ENCODE measurements at regions not wholly inside any gene's neighbourhood (a gene's known extent, or its start where the extent isn't known, plus 50 kb on each side); places are given as distances from the start of the nearest gene placed in this dataset.

DNA sequence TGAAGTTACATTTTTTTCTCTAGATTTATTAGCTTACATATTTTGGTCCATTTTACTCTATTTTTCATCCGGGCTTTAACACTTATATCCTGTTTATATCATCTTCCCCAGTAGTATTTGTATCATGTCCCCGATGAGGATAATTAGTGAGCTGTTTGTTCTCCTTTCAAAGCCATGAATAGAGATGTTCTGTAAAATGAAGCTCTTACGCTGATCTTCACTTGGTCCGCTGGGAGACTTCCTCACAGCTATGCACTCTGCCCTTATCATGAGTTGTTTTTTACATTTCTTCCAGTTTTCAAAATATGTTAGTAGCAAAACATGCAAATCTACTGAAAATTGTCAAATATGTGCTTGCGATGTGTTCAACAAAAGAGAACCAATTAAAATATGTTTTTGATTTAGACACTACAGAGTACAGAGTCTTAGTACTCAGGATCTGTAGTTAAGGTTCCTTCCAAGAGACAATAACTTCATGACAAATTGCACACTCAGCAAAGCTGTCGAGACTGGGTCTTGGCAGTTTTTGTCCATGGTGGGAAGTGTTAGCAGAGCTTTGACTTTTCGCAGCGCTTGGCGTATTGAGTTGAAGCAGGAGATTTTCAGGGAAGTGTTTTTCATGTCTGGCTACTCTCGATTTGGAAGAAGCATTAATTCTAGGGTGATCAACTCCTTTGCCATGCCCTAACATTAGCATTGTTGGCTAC is 292.0 kb upstream of the ADAMTS5 start:
- Mint-ChIP-seq H3K27me3 (ENCODE audit: insufficient read depth, low read depth) (peaks cover 2% of the 10 kb centered on the region), H3K4me3 (no peak overlapping the region), H3K27ac (no peak overlapping the region), H3K36me3 (no peaks in the 10 kb centered on the region), H3K9me3 (no peaks in the 10 kb centered on the region), H3K4me1 (no peaks in the 10 kb centered on the region)
- TF ChIP-seq, protein P1, sequence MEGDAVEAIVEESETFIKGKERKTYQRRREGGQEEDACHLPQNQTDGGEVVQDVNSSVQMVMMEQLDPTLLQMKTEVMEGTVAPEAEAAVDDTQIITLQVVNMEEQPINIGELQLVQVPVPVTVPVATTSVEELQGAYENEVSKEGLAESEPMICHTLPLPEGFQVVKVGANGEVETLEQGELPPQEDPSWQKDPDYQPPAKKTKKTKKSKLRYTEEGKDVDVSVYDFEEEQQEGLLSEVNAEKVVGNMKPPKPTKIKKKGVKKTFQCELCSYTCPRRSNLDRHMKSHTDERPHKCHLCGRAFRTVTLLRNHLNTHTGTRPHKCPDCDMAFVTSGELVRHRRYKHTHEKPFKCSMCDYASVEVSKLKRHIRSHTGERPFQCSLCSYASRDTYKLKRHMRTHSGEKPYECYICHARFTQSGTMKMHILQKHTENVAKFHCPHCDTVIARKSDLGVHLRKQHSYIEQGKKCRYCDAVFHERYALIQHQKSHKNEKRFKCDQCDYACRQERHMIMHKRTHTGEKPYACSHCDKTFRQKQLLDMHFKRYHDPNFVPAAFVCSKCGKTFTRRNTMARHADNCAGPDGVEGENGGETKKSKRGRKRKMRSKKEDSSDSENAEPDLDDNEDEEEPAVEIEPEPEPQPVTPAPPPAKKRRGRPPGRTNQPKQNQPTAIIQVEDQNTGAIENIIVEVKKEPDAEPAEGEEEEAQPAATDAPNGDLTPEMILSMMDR (IDR thresholded peaks at IDR 0.05), result no peak
- TF ChIP-seq EZH2 (IDR thresholded peaks at IDR 0.05) (no peak), EZH2phosphoT487 (IDR thresholded peaks at IDR 0.05) (no peak)
- Histone ChIP-seq H3K27me3 (no peaks in the 10 kb centered on the region), H2AFZ (replicated peaks) (no peak overlapping the region), H3K79me2 (ENCODE audit: low read depth) (no peaks in the 10 kb centered on the region), H3K9me3 (ENCODE audit: low read depth) (no peaks in the 10 kb centered on the region), H3K36me3 (no peaks in the 10 kb centered on the region), H3K9ac (no peak overlapping the region), H3K4me2 (no peak overlapping the region), H4K20me1 (ENCODE audit: low read depth) (no peaks in the 10 kb centered on the region), H3K27ac (no peak overlapping the region), H3K4me3 (no peak overlapping the region), H3F3A (ENCODE audit: low read depth) (no peaks in the 10 kb centered on the region), H3K4me1 (no peaks in the 10 kb centered on the region)
- DNase-seq (ENCODE audit: low spot score), result no peak

DNA sequence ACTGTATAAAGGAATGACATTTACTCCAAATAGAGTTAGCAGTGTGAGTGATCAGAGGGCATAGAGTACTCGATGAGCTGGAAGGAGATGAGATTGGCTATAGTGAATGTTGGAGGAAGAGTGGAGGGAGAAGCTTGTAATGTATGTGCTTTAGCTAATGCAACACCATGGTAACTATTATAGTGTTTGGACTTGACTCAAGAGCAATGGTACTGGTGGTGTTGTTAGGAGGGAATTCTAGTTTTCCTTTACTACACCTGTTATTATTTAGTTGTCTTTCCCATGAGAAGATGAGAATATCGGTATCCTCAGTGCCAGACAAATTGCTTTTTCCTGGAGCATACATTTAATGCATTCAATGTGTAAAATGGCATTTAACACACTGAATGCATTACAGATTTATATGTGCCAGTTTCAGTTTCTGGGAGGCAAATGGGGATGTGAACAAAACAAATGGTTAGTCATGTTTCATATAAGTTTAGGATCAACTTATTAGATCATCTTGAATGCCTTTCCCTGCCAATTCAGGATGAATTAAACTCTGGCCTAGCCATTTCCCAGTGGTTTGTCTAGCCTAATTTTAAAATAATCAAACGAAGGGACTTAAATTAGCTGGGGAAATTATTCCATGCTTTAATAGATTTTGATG is 291.1 kb upstream of the ADAMTS5 start:
- Histone ChIP-seq H3K4me1 (no peaks in the 10 kb centered on the region), H3K4me3 (no peak overlapping the region), H3K4me2 (no peak overlapping the region), H3K27ac (no peak overlapping the region), H4K20me1 (ENCODE audit: low read depth) (no peaks in the 10 kb centered on the region), H3K27me3 (no peaks in the 10 kb centered on the region), H3K79me2 (ENCODE audit: low read depth) (no peaks in the 10 kb centered on the region), H3K9me3 (ENCODE audit: low read depth) (no peaks in the 10 kb centered on the region), H3K36me3 (no peaks in the 10 kb centered on the region), H3K9ac (no peak overlapping the region), H3F3A (ENCODE audit: low read depth) (no peaks in the 10 kb centered on the region), H2AFZ (replicated peaks) (no peak overlapping the region)
- no peak for DNase-seq (ENCODE audit: low spot score)
- H3K9me3 Mint-ChIP-seq, result no peaks in the 10 kb centered on the region
- H3K27me3 Mint-ChIP-seq (ENCODE audit: insufficient read depth, low read depth), result peaks cover 2% of the 10 kb centered on the region
- no peaks in the 10 kb centered on the region for H3K36me3 Mint-ChIP-seq
- H3K4me1 Mint-ChIP-seq, result no peaks in the 10 kb centered on the region
- H3K27ac Mint-ChIP-seq, result no peak overlapping the region
- no peak overlapping the region for H3K4me3 Mint-ChIP-seq
- TF ChIP-seq, protein P1 (IDR thresholded peaks at IDR 0.05), result no peak
- TF ChIP-seq EZH2phosphoT487 (IDR thresholded peaks at IDR 0.05), result no peak
- TF ChIP-seq EZH2 (IDR thresholded peaks at IDR 0.05), result no peak

DNA sequence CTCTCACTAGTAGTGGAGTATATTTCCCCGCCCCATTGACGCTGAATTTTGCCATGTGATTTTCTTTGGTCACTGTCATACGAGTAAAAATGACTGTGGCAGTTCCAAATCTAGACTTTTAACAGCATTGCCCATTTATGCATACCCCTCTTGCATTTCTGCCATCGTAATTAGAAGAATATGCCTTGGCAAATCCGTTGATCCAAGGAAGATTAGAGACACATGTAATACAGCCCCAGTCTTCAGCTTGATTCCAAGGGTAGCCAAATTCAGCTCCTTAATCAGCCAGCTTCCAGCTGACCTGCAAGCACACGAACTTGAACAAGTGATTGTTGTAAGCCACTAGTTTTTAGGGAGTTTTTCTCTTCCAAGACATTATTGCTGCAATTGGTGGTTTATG is 290.3 kb upstream of the ADAMTS5 start:
- Histone ChIP-seq H3K79me2 (ENCODE audit: low read depth) (no peaks in the 10 kb centered on the region), H2AFZ (replicated peaks) (no peak overlapping the region), H3F3A (ENCODE audit: low read depth) (no peaks in the 10 kb centered on the region), H3K4me1 (no peaks in the 10 kb centered on the region), H3K4me3 (no peak overlapping the region), H3K4me2 (no peak overlapping the region), H3K27me3 (no peaks in the 10 kb centered on the region), H3K36me3 (no peaks in the 10 kb centered on the region), H3K9ac (no peak overlapping the region), H3K27ac (no peak overlapping the region), H3K9me3 (ENCODE audit: low read depth) (no peaks in the 10 kb centered on the region), H4K20me1 (ENCODE audit: low read depth) (no peaks in the 10 kb centered on the region)
- H3K27ac Mint-ChIP-seq, result no peak overlapping the region
- no peak overlapping the region for H3K4me3 Mint-ChIP-seq
- TF ChIP-seq, protein P1 (IDR thresholded peaks at IDR 0.05), result no peak
- TF ChIP-seq EZH2 (IDR thresholded peaks at IDR 0.05) (no peak), EZH2phosphoT487 (IDR thresholded peaks at IDR 0.05) (no peak)
- H3K27me3 Mint-ChIP-seq (ENCODE audit: insufficient read depth, low read depth), result peaks cover 2% of the 10 kb centered on the region
- H3K9me3 Mint-ChIP-seq, result no peaks in the 10 kb centered on the region
- DNase-seq (ENCODE audit: low spot score), result no peak
- H3K4me1 Mint-ChIP-seq, result no peaks in the 10 kb centered on the region
- no peaks in the 10 kb centered on the region for H3K36me3 Mint-ChIP-seq
